B cell (primary cell): ENCODE measurements at regions not wholly inside any gene's neighbourhood (a gene's known extent, or its start where the extent isn't known, plus 50 kb on each side); places are given as distances from the start of the nearest gene placed in this dataset.

Experiments used
- ATAC-seq: fragments of 200-7000 bp; cut with Tn5 transposase; one replicate; pipeline ENCODE4 v1.10.0; 2021; ENCODE audit warnings: low read depth, mild to moderate bottlenecking, moderate number of reproducible peaks, moderate library complexity
- CTCF ChIA-PET: fragments of 350-600 bp; sonication (Branson Sonifier 250); formaldehyde crosslinking; loops from one replicate; lab custom pipeline; 2021; ENCODE audit warnings: antibody characterized with exemption, inconsistent platforms; lab: Charles Lee
- POLR2A ChIA-PET: fragments of 350-600 bp; sonication (Branson Sonifier 250); formaldehyde crosslinking; loops from one replicate; lab custom pipeline; 2021; ENCODE audit warnings: antibody characterized with exemption; lab: Charles Lee
- DNase-seq: peaks from one replicate; pipeline ENCODE4 v3.0.0; 2013
- H2AFZ ChIP-seq: 2 replicates; pipeline ENCODE4 v1.6.1; 2012; ENCODE audit warnings: mild to moderate bottlenecking, low read depth, low read length; ENCODE audit not compliant: insufficient read depth, poor library complexity, severe bottlenecking
- H3K27ac ChIP-seq, 2 donors: 1 replicate in 1 of 2; 2 replicates in 1 of 2; pipeline ENCODE4 v1.5.1; 2012 to 2013; ENCODE audit warnings: low read length in 2 of 2, mild to moderate bottlenecking in 2 of 2, moderate library complexity in 1 of 2
- H3K27me3 ChIP-seq, 4 experiments: fragments of 200-600 bp in 1 of 4; sonication (generic) in 1 of 4; replicated peaks in 1 of 4; 1 replicate in 2 of 4; 2 replicates in 2 of 4; pipeline versions ENCODE4 v1.6.1 to v1.7.0; 2013 to 2016; ENCODE audit warnings: low read length in 3 of 4, mild to moderate bottlenecking in 2 of 4, mixed read lengths in 1 of 4, moderate library complexity in 1 of 4; ENCODE audit not compliant: insufficient read depth in 4 of 4, control insufficient read depth in 3 of 4; ENCODE audit errors: control extremely low read depth in 1 of 4
- H3K36me3 ChIP-seq, 2 experiments: replicated peaks in 1 of 2; 1 replicate in 1 of 2; 2 replicates in 1 of 2; pipeline versions ENCODE4 v1.6.1 to v1.7.1; 2013; ENCODE audit warnings: low read length in 1 of 2; ENCODE audit not compliant: insufficient read depth in 2 of 2, control insufficient read depth in 1 of 2; ENCODE audit errors: control extremely low read depth in 1 of 2, extremely low read depth in 1 of 2
- H3K4me1 ChIP-seq, 2 donors: fragments of 200-600 bp in 1 of 2; sonication (generic) in 1 of 2; 1 replicate in 1 of 2; 2 replicates in 1 of 2; pipeline versions ENCODE4 v1.5.1 to v1.6.1; 2013 to 2017; ENCODE audit warnings: low read length in 2 of 2; ENCODE audit not compliant: control insufficient read depth in 2 of 2, insufficient read depth in 2 of 2
- H3K4me2 ChIP-seq: replicated peaks from 2 replicates; pipeline ENCODE3; 2012; ENCODE audit warnings: mild to moderate bottlenecking, low read depth, low read length; ENCODE audit not compliant: poor library complexity, severe bottlenecking
- H3K4me3 ChIP-seq, 5 experiments: fragments of 200-600 bp in 1 of 5; sonication (generic) in 1 of 5; 1 replicate in 3 of 5; 2 replicates in 2 of 5; pipeline versions ENCODE4 v1.5.1 to v1.7.0; 2011 to 2016; ENCODE audit warnings: low read length in 4 of 5, mild to moderate bottlenecking in 4 of 5, low read depth in 2 of 5, control low read depth in 1 of 5, moderate library complexity in 1 of 5; ENCODE audit not compliant: insufficient read depth in 1 of 5; ENCODE audit errors: control extremely low read depth in 1 of 5, extremely low read depth in 1 of 5
- H3K79me2 ChIP-seq: fragments of 200-600 bp; sonication (generic); one replicate; pipeline ENCODE4 v1.6.0; 2016; ENCODE audit warnings: low read length; ENCODE audit not compliant: control insufficient read depth, insufficient read depth
- H3K9ac ChIP-seq: fragments of 200-600 bp; sonication (generic); 2 replicates; pipeline ENCODE4 v1.6.1; 2017; ENCODE audit warnings: mild to moderate bottlenecking, low read length, moderate library complexity
- H3K9me3 ChIP-seq, 3 donors: one replicate each; pipeline versions ENCODE4 v1.6.1 to v1.7.1; 2013; ENCODE audit warnings: low read length in 2 of 3; ENCODE audit not compliant: control insufficient read depth in 2 of 3, insufficient read depth in 1 of 3; ENCODE audit errors: control extremely low read depth in 1 of 3
- H4K20me1 ChIP-seq: 2 replicates; pipeline ENCODE4 v1.6.0; 2012; ENCODE audit warnings: mild to moderate bottlenecking, low read length; ENCODE audit not compliant: insufficient read depth, control insufficient read depth, poor library complexity, severe bottlenecking
- H3K27ac Mint-ChIP-seq: one replicate; pipeline ENCODE4 v1.8.0; 2021; ENCODE audit warnings: mixed read lengths
- H3K27me3 Mint-ChIP-seq: one replicate; pipeline ENCODE4 v1.8.0; 2021; ENCODE audit warnings: mixed read lengths
- H3K4me1 Mint-ChIP-seq: one replicate; pipeline ENCODE4 v1.8.0; 2021; ENCODE audit warnings: mixed read lengths
- H3K4me3 Mint-ChIP-seq: one replicate; pipeline ENCODE4 v1.8.0; 2021; ENCODE audit warnings: mixed read lengths
- H3K9me3 Mint-ChIP-seq: one replicate; pipeline ENCODE4 v1.8.0; 2022; ENCODE audit warnings: mixed read lengths; ENCODE audit not compliant: insufficient read depth
- CTCF ChIP-seq: fragments of 200-600 bp; IDR thresholded peaks from one replicate; pipeline ENCODE4 v1.8.0; 2022; ENCODE audit warnings: antibody characterized with exemption, mild to moderate bottlenecking
- EZH2 ChIP-seq: IDR thresholded peaks from 2 replicates; pipeline ENCODE4 v1.6.1; 2012; ENCODE audit warnings: borderline replicate concordance, low read depth, mild to moderate bottlenecking, moderate library complexity, low read length; ENCODE audit not compliant: insufficient read depth, poor library complexity, severe bottlenecking
- WGBS: methylation state at CpG from one replicate; pipeline ENCODE4 v1.1.5; 2013; ENCODE audit warnings: missing lambda C conversion rate; ENCODE audit not compliant: insufficient coverage; 5-methylcytosine and 5-hydroxymethylcytosine counted together
- intact Hi-C: fragments of 100-400 bp; cut with micrococcal nuclease; formaldehyde crosslinking; loops from one replicate; pipeline ENCODE4 v1.10.0; 2022

GRCh38 chr19:28718909-28719308 is 494.0 kb downstream of the UQCRFS1 start:
- H3K79me2 ChIP-seq = no peaks in the 10 kb centered on the region
- ChIA-PET CTCF (interaction anchor here (1.3 kb wide), 1 partner anchor 10 kb away, joined by 3 read pairs; no protein-coding TSS in a partner anchor), POLR2A (no interaction called here)
- peaks cover 0 to 14% (median 0%) of the 10 kb centered on the region in 3 donors for H3K9me3 ChIP-seq
- H3K9ac ChIP-seq = no peak overlapping the region
- H3K9me3 Mint-ChIP-seq = no peaks in the 10 kb centered on the region
- WGBS = no CpG with 5 or more reads among the region's 3 CpGs
- no peak overlapping the region for H2AFZ ChIP-seq
- H3K27ac Mint-ChIP-seq = no peak overlapping the region
- no peaks in the 10 kb centered on the region for H3K36me3 ChIP-seq
- no peak overlapping the region for H3K4me3 ChIP-seq
- H3K4me2 ChIP-seq = no peak overlapping the region
- H3K4me1 ChIP-seq = no peaks in the 10 kb centered on the region
- H3K4me3 Mint-ChIP-seq = no peak overlapping the region
- DNase-seq = no peak
- no peak for ATAC-seq
- intact Hi-C loops = no loop called here
- H3K27ac ChIP-seq = no peak overlapping the region
- TF ChIP-seq CTCF = no peak
- no peak for TF ChIP-seq EZH2
- no peaks in the 10 kb centered on the region for H3K27me3 Mint-ChIP-seq
- no peaks in the 10 kb centered on the region for H3K4me1 Mint-ChIP-seq
- H4K20me1 ChIP-seq = no peaks in the 10 kb centered on the region
- no peaks in the 10 kb centered on the region for H3K27me3 ChIP-seq

- Mint-ChIP-seq H3K9me3 (no peaks in the 10 kb centered on the region), H3K27ac (no peak overlapping the region), H3K4me3 (no peak overlapping the region), H3K4me1 (no peaks in the 10 kb centered on the region), H3K27me3 (no peaks in the 10 kb centered on the region)
- peaks cover 0 to 14% (median 0%) of the 10 kb centered on the region in 3 donors for H3K9me3 ChIP-seq
- DNase-seq = no peak
- ChIA-PET CTCF (no interaction called here), POLR2A (no interaction called here)
- H3K79me2 ChIP-seq = no peaks in the 10 kb centered on the region
- H3K27me3 ChIP-seq = no peaks in the 10 kb centered on the region
- H3K9ac ChIP-seq = no peak overlapping the region
- TF ChIP-seq CTCF (no peak), EZH2 (no peak)
- no peak overlapping the region for H3K27ac ChIP-seq
- no peaks in the 10 kb centered on the region for H4K20me1 ChIP-seq
- no peak for ATAC-seq
- H3K4me1 ChIP-seq = no peaks in the 10 kb centered on the region
- no peak overlapping the region for H2AFZ ChIP-seq
- H3K4me2 ChIP-seq = no peak overlapping the region
- H3K36me3 ChIP-seq = no peaks in the 10 kb centered on the region
- WGBS = 92% methylated on average over 2 of the region's 3 CpGs
- H3K4me3 ChIP-seq = no peak overlapping the region
- intact Hi-C loops = no loop called here
Observed at GRCh38 chr19:28715157-28715556, 497.8 kb downstream of the UQCRFS1 start.
